ENCODE measurements at regions not wholly inside any gene's neighbourhood (a gene's known extent, or its start where the extent isn't known, plus 50 kb on each side); places are given as distances from the start of the nearest gene placed in this dataset.

DNA sequence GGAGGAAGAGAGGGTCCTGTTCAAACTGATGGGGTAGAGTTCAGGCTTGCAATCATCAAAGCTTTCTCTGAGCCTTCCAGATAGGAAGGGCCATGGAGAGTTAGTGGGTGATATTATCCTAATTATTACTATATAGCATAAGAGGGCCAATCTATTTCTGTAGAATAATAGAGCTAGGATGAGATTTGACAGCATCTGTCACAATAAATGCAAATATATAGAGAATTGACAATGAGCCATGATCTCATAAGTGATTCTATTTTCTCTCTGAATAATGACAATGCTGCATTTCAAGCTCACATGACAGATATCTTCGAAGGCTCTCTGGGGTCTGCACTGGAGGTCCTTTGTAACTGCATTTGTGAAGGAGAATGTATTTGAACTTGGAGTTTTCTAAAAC is 521.9 kb upstream of the CELF4 start:
- TF ChIP-seq MAX (IDR thresholded peaks at IDR 0.05): no peak
- no peak for TF ChIP-seq HDAC2 (IDR thresholded peaks at IDR 0.05; ENCODE audit: borderline replicate concordance in 1 of 2, low read depth in 2 of 2, low read length in 2 of 2)
- no peak for TF ChIP-seq SUZ12 (IDR thresholded peaks at IDR 0.05; ENCODE audit: low read length)
- TF ChIP-seq, protein P1, sequence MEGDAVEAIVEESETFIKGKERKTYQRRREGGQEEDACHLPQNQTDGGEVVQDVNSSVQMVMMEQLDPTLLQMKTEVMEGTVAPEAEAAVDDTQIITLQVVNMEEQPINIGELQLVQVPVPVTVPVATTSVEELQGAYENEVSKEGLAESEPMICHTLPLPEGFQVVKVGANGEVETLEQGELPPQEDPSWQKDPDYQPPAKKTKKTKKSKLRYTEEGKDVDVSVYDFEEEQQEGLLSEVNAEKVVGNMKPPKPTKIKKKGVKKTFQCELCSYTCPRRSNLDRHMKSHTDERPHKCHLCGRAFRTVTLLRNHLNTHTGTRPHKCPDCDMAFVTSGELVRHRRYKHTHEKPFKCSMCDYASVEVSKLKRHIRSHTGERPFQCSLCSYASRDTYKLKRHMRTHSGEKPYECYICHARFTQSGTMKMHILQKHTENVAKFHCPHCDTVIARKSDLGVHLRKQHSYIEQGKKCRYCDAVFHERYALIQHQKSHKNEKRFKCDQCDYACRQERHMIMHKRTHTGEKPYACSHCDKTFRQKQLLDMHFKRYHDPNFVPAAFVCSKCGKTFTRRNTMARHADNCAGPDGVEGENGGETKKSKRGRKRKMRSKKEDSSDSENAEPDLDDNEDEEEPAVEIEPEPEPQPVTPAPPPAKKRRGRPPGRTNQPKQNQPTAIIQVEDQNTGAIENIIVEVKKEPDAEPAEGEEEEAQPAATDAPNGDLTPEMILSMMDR (IDR thresholded peaks at IDR 0.05; ENCODE audit: control extremely low read depth in 1 of 3, insufficient read depth in 1 of 3, low read depth in 1 of 3, low read length in 3 of 3): no peak
- no peak for TF ChIP-seq MAFK (IDR thresholded peaks at IDR 0.05; ENCODE audit: low read depth, low read length)
- no peak for TF ChIP-seq SRF (IDR thresholded peaks at IDR 0.05; ENCODE audit: low read depth, low read length)
- TF ChIP-seq ASH2L (IDR thresholded peaks at IDR 0.05; ENCODE audit: low read length): no peak
- TF ChIP-seq POLR2A (IDR thresholded peaks at IDR 0.05; ENCODE audit: control extremely low read depth in 1 of 2, low read depth in 2 of 2, low read length in 2 of 2): no peak

Data from H1 (cell line).